NCI-H460 (cell line): ENCODE measurements at regions not wholly inside any gene's neighbourhood (a gene's known extent, or its start where the extent isn't known, plus 50 kb on each side); places are given as distances from the start of the nearest gene placed in this dataset.
"Not testable (repeated sequence)": the region's sequence is repeated elsewhere in the genome, so short reads cannot be mapped to it uniquely, and the experiment has no call there.

Experiments used
- DNase-seq: peaks from one replicate; pipeline ENCODE4 v3.0.0-alpha.2; 2016; ENCODE audit warnings: low read depth; ENCODE audit errors: extremely low read depth

DNA sequence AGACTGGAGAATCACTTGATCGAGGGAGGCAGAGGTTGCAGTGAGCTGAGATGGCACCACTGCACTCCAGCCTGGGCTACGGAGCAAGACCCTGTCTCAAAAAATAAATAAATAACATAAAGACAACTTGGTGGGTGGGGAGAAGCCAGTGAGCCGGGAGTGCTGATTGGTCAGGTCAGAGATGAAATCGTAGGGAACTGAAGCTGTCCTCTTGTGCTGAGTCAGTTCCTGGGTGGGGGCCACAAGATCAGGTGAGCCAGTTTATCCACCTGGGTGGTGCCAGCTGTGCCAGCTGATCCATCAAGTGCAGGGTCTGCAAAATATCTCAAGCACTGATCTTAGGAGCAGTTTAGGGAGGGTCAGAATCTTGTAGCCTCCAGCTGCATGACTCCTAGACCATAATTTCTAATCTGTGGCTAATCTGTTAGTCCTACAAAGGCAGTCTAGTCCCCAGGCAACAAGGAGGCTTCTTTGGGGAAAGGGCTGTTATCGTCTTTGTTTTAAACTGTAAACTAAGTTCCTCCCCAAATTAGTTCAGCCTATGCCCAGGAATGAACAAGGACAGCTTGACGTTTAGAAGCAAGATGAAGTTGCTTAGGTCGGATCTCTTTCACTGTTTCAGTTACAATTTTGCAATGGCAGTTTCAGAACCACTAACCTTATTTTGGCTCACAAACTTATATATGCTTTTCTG, 221.5 kb upstream of the MYLIP start:
- DNase-seq, result not testable (repeated sequence)

- DNase-seq, result no peak
These were observed 222.4 kb upstream of the MYLIP start for GRCh38 chr6:15906420-15907016.

DNA sequence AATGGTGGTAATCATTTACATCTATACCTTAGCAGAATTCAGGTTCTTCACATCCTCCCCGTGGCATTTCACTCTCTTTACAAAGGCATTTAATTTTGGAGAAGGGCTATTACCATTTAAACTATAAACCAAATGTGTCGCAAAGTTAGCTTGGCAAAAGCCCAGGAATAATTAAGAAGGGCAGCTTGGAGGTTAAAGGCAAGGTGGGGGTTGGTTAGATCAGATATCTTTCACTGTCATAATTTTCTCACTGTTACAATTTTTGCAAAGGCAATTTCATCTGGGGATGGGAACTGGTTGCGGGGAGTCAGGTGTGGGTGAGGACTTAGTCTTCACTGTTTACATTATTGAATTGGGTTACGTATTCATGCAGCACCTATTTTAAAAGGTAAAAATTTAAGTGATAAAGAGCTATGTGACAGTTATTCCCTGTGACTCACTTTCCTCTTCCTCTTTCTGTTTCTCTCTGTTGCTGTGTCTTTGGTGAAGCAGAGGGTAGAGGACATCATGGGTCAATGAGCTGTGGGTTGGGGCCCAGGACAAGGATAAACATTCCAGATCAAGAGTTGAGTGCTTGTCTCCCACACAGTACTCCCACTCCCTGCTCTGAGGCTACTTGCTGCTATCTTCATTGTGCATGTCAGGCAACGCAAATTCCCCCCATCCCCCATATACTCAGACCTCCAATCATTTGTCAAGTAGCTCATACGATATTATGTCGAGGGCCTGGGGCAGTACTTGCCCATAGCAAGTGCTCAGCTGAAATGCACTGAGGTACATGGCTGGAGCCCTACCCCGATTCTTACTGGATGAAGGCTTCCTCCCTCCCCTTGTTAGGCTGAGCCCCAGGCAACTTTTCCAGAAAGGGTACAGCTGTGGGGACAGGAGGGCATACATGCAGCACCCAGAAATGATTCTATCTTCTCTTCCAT, 223.1 kb upstream of the MYLIP start:
- DNase-seq, result no peak

DNA sequence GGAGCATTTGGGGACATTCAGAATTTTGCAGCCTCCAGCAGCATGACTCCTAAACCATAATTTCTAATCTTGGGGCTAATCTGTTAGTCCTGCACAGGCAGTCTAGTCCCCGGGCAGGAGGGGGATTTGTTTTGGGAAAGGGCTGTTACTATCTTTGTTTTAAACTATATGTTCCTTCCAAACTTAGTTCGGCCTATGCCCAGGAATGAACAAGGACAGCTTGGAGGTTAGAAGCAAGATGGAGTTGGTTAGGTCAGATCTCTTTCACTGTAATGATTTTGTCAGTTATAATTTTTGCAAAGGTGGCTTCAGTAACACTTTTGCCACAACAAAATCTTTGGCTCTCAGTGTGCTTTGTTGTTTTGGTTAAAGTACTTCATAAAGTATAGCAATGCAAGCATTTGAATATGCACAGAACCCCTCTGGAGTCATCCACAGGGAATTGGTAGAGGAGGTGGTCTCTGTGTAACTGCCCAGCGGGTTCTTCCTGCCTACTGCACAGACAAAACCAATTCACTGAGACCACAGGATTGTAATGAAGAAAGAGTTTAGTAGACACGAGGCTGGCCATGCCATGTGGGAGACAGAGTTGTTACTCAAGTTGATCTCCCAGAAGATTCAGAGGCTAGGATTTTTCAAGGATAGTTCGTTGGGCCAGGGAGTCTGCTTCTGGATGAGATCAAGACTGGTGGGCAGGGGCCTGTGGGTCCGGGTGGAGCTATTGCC, 224.1 kb upstream of the MYLIP start:
- DNase-seq, result no peak

DNA sequence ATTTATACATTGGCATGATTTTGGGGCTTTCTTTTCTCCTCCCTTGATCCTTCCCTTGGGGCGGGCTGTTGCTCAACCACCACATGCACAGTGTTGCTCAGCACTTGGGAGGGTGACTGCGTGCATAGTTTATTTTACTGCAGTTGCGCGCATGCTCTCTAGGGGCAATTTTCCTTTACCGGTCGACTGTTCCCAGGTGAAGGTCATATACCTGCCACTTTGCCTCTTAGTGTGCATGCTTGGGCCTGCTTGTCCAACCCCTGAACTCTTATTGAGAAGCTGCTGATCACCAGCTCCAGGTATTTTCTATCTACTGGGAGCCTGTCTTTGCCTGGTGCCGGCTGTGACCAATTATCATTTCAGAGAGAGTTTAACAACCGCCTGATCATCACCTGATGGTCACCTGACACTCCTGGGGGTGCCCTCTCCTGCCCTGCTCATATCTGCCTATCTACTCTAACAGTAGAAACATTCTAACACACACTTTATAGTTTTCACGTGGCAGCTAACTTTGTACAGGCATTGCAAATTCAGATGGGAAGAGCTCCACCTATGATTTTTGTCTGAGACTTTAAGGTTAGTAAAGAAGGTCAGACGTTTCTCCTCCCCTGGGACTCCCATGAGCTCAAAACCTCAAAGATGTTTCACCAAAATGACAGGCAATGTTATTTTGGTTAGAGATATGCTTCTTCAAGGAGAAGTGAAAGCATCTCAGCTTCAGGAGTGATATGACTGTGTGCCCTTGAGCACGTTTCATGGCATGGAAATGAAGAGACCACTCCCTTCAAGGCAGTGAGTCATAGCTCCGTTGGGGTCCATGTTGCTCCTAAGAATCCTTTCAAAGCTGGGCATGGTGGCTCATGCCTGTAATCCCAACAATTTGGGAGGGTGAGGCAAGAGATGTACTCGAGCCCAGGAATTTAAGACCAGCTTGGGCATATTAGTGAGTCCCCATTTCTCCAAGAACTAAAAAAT, 227.5 kb upstream of the MYLIP start:
- DNase-seq, result no peak

DNA sequence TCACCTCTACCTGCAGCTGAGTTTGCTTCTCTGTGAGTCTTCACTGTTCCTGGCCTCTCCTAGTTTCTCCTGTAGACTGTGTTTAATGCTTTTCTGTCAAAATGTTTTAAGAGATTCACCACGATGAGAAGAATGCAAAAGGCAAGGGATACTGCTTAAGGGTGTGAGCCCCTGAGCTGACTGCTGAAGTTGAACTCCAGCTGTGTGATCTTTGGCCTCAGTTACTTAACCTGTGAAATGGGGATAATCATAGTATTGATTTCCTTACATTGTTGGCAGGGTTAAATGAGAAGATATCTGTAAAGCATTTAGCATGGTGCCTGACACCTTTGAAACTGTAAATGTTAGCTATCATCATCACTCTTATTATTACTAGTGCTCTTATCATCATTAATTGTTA, 230.2 kb upstream of the MYLIP start:
- DNase-seq, result no peak

DNA sequence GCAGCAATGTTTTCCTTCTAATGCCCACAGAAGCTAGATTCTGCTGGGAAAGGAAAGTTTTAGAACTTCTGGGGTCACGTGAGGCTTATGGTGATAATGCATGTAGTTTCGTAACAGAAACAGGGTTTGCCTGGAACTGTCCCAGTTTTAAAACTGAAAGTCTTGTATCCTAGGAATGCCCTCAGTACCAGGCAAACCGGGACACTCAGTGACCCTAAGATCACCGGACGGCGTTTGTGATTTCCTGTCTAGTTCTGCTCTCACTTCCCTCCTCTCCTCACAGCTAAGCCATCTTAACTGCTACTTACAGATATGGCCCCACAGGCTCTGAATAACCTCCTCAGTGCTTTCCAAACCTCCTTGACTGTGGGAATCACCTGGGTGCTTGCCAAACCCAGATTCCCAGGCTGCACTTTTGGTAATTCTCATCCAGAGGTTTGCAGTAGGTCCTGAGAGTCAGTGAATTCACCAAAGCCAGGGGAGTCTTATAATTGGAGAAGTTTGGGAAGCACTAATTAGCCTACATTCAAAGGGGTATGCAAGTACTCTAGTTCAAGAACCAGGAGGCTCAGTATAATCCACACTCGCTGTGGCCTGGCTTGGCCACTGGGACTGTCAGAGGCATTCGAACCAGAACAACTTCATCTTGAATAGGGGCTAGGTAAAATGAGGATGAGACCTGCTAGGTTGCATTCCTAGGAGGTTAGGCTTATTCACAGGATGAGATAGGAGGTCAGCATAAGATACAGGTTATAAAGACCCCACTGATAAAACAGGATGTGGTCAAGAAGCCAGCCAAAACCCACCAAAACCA, 231.6 kb upstream of the MYLIP start:
- no peak for DNase-seq

DNA sequence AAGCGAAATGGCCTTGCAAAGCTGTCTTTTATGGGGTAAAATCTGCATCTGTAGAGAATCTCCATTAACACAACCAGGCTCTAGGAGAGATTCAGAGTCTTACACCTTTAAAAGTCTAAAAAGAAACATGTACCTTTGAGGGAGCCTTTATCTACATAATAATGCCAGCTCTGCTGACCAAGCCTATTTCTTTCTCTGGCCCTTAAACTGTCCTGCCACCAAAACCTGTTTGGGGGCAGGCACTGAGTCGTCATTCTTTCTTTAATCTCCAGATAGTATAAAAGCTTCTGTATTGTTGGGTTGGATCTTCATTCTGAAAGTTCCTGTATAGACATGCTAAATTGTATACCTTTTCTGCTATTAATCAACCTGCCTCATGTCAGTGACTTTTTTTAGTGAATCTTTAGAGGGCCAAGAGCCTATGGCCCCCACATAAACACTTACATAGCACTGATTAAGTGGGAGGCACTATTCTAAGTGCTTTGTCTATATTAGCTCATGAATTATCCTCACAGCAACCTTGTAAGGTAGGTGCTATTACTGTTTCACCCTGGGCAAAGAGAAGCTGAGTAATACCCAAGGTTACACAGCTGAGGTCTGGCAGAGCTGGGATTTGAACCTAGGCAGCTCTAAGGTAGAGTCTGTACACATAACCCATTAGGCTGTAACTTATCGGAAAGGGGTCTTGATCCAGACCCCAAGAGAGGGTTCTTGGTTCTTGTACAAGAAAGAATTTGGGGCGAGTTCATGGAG, 232.3 kb upstream of the DTNBP1 start:
- no peak for DNase-seq

- DNase-seq, result no peak
These were observed 230.9 kb upstream of the DTNBP1 start for GRCh38 chr6:15893556-15894253.

DNA sequence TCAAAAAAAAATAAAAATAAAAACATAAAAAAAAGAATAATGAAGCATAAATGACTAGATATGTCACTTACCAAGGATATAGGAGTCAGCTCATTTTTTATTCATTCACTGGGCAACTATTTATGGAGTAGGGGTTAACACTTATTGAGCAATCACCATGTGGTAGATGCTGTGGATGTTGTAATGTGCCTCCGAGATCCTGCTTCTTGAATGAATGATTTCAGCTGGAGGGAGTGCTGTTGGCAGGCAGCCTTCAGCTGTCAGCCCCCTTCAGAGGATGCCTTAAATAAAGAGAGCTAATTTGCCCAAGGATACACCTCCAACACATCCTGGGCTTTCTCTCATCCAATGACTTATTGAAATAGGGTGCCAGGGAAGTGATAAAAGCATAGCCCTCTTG, 229.5 kb upstream of the DTNBP1 start:
- DNase-seq, result no peak

DNA sequence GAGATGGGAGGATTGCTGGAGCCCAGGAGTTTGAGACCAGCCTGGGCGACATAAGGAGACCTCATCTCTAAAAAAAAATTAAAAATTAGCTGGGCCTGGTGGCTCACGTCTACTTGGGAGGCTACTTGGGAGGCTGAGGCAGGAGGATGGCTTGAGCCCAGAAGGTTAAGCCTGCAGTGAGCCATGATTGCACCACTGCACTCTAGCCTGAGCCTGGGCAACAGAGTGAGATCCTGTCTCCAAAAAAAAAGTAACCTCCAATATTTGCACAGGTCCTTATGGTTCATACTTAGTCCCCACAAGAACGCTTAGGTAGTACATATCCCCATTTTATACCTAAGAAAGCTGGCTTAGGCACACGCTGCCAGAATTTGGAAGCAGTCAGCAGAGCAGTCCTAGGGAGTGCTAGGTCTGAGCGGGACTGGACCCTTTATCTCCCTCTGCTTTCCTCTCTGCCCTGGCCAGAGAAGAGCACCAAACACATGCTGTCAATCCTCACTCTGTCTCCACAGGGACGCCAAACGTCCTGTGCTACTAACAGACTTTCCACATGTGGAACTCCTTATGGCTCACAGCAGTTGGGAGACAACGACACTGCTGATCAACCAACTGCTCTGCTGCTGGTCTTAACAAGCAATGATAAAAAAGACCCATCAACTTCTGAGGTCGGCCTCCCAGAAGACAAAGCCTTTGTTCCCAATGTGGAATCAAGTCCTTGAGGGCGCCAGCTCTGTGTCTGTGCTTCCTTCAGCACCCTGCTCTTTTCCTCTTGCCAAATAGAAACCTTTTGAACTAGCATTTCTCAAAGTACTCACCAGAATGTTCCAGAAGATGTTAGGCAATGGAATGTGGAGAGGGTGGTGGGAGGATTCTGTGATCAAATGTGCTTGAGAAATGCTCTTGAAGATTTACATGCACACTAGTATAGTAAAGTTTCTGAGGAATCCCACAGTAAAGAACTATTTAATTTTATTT, 226.3 kb upstream of the DTNBP1 start:
- no peak for DNase-seq

DNA sequence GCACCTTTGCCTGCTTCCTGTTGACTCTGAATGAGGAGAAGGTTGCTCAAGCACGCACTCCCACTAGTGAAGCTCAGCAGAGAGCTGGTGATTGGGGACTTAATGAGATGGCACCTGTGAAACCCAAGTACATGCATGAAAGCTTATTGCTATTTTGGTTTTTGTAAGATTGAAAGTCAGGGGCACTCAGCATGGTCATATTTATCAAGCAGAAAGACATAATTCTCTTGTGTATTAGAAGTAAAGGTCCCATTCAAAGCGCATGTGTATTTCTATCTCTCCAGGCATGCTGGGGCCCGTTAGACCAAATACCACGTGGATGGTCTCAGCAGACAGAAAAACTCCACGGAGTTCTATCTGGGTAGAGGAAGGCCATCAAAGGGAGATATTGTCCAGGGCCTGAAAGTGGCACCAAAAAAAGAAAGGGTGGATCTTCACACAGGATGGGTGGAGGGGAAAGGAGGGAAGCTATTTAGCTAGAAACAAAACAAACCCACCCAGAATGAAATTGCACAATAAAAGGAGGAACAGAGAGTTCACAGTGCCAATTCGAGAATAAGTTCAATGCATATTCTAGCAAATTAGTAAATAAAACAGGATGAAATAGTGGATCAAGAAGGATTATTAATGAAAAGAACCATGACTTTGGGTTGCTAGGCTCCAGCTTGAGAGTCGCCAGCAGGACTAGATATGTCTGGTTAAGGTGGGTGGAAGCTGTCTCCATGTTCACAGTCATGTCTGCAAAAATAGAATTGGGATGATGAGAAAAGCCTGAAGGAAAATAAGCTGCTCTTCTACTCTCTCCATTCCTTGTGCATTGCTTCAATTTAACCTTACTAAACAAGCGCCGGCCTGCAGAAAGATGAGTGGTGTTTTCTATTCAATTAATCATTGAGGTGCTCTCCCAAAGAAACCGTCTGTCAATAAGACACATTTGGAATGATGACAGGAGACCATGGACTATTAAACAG, 224.9 kb upstream of the DTNBP1 start:
- DNase-seq, result no peak

GRCh38 chr6:15885624-15886023, 222.8 kb upstream of the DTNBP1 start:
- DNase-seq, result no peak

DNA sequence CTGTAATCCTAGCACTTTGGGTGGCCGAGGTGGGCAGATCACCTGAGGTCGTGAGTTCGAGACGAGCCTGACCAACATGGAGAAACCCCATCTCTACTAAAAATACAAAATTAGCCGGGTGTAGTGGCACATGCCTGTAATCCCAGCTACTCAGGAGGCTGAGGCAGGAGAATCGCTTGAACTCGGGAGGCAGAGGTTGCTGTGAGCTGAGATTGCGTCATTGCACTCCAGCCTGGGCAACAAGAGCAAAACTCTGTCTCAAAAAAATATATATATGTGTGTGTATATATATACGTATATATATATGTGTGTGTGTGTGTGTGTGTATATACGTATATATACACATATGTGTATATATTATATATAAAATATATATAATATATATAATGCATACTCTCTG, 220.8 kb upstream of the DTNBP1 start:
- not testable (repeated sequence) for DNase-seq

- no peak for DNase-seq
These were observed 220.1 kb upstream of the DTNBP1 start for GRCh38 chr6:15882915-15883314.
